Prostate gland (tissue), 2 donors: ENCODE measurements at regions not wholly inside any gene's neighbourhood (a gene's known extent, or its start where the extent isn't known, plus 50 kb on each side); places are given as distances from the start of the nearest gene placed in this dataset.

Experiments used
- DNase-seq: peaks from one replicate; pipeline ENCODE4 v3.0.0-alpha.2; 2019; ENCODE audit warnings: low spot score
- H3K27ac ChIP-seq, 2 donors: fragments of 200-600 bp; sonication (generic); 2 replicates each; pipeline ENCODE4 v1.5.1; 2017 to 2019
- H3K27me3 ChIP-seq: fragments of 200-600 bp; sonication (generic); replicated peaks from 2 replicates; pipeline ENCODE4 v1.5.1; 2019; ENCODE audit not compliant: insufficient read depth
- H3K36me3 ChIP-seq, 2 donors: fragments of 200-600 bp; sonication (generic); 1 replicate in 1 of 2; 2 replicates in 1 of 2; pipeline versions ENCODE4 v1.5.1 to v1.8.1; 2017 to 2019
- H3K4me1 ChIP-seq: fragments of 200-600 bp; sonication (generic); replicated peaks from 2 replicates; pipeline ENCODE4 v1.5.1; 2019
- H3K4me3 ChIP-seq, 2 donors: fragments of 200-600 bp; sonication (generic); 2 replicates each; pipeline ENCODE4 v1.5.1; 2017 to 2019
- H3K9me3 ChIP-seq: fragments of 200-600 bp; sonication (generic); 2 replicates; pipeline ENCODE4 v1.5.1; 2017
- POLR2A ChIP-seq: fragments of 450-650 bp; IDR thresholded peaks from one replicate; pipeline ENCODE4 v1.6.1; 2016; ENCODE audit warnings: antibody characterized with exemption, mild to moderate bottlenecking
- POLR2AphosphoS5 ChIP-seq: sonication (generic); formaldehyde crosslinking; IDR thresholded peaks from one replicate; pipeline ENCODE4 v1.6.1; 2017; ENCODE audit warnings: antibody characterized with exemption
- whole genome bisulfite sequencing: methylation state at CpG from one replicate; pipeline ENCODE4 v1.1.5; 2018; 5-methylcytosine and 5-hydroxymethylcytosine counted together
- intact Hi-C: fragments of 100-400 bp; cut with DNase I; formaldehyde crosslinking; loops from one replicate; pipeline ENCODE4 v1.14.2; 2022
- TF ChIP-seq, protein P1 (sequence below), 4 experiments: fragments of 200-600 bp in 2 of 4; fragments of 450-650 bp in 2 of 4; sonication (generic) in 2 of 4; IDR thresholded peaks; 1 replicate in 3 of 4; 2 replicates in 1 of 4; pipeline ENCODE4 v1.5.1; 2016 to 2019; ENCODE audit warnings: antibody characterized with exemption in 4 of 4, mild to moderate bottlenecking in 2 of 4, moderate library complexity in 2 of 4

DNA sequence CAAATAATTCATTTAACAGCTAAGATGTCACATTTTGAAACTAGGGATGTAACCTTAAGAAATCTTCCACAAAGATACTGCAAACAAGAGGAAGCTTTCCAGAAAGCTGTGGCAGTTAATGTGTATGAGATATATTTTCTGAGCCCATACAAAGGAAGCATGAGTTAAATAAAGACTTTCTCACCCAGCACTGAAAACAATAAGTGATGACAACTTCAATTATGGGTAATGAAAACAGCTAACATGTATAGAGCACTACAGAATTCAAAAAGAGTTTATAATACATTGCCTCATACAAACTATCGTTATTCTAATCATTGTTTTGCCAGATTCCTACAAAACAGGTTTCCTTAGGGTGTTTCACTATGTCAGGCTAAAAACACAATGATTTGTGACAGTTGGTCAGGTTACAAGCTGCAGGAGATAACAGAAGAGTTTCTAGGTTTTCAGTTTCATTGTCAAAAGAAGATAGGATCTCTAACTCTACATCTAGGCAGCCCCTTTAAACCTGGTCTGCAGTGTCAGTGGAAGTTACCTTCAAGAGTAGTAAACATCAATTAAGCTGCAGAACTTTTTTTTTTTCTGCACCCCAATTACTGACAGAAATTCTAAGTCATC is 618.1 kb upstream of the ADGRL3 start:
- H3K4me1 ChIP-seq, result no peaks in the 10 kb centered on the region
- 5% methylated on average over 1 of the region's 1 CpG for WGBS
- intact Hi-C loops, result no loop called here

DNA sequence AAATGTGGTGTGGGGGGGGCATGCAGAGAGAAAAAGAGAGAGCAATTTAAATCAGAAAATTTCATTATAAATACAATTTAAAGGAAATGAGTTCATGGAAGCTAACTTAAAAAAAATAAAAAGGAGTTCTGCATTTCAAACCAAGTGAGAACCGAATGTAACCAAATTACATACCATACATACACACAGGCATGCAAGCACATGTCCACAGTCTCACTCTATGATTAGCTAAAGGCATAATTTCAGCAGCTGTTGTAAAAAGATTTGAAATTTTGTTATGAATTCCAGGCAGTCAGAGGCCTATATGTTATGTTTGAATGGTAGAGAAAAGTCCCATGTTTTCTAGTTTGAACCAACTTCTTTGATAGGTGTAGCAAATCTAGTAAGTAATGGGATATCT is 611.6 kb upstream of the ADGRL3 start:
- Histone ChIP-seq H3K36me3 (no peaks in the 10 kb centered on the region), H3K9me3 (no peaks in the 10 kb centered on the region), H3K27me3 (no peaks in the 10 kb centered on the region), H3K4me1 (no peaks in the 10 kb centered on the region), H3K27ac (no peak overlapping the region), H3K4me3 (no peak overlapping the region)
- 38% methylated on average over 1 of the region's 1 CpG for WGBS
- TF ChIP-seq POLR2AphosphoS5 (no peak), POLR2A (no peak)
- TF ChIP-seq, protein P1, sequence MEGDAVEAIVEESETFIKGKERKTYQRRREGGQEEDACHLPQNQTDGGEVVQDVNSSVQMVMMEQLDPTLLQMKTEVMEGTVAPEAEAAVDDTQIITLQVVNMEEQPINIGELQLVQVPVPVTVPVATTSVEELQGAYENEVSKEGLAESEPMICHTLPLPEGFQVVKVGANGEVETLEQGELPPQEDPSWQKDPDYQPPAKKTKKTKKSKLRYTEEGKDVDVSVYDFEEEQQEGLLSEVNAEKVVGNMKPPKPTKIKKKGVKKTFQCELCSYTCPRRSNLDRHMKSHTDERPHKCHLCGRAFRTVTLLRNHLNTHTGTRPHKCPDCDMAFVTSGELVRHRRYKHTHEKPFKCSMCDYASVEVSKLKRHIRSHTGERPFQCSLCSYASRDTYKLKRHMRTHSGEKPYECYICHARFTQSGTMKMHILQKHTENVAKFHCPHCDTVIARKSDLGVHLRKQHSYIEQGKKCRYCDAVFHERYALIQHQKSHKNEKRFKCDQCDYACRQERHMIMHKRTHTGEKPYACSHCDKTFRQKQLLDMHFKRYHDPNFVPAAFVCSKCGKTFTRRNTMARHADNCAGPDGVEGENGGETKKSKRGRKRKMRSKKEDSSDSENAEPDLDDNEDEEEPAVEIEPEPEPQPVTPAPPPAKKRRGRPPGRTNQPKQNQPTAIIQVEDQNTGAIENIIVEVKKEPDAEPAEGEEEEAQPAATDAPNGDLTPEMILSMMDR (IDR thresholded peaks at IDR 0.05), result no peak
- intact Hi-C loops, result no loop called here
- DNase-seq, result no peak

More for the DNA sequence above, 618.1 kb upstream of the ADGRL3 start:
- no peaks in the 10 kb centered on the region for H3K36me3 ChIP-seq
- H3K9me3 ChIP-seq, result no peaks in the 10 kb centered on the region
- no peak overlapping the region for H3K27ac ChIP-seq
- no peaks in the 10 kb centered on the region for H3K27me3 ChIP-seq
- H3K4me3 ChIP-seq, result no peak overlapping the region
- DNase-seq, result no peak
- TF ChIP-seq POLR2AphosphoS5 (no peak), POLR2A (no peak)
- TF ChIP-seq, protein P1 (IDR thresholded peaks at IDR 0.05), result no peak

GRCh38 chr4:60589425-60589824 is 610.7 kb upstream of the ADGRL3 start:
- Histone ChIP-seq H3K27me3 (no peaks in the 10 kb centered on the region), H3K9me3 (no peaks in the 10 kb centered on the region), H3K4me1 (no peaks in the 10 kb centered on the region), H3K27ac (no peak overlapping the region), H3K4me3 (no peak overlapping the region), H3K36me3 (no peaks in the 10 kb centered on the region)
- TF ChIP-seq POLR2AphosphoS5, result no peak
- TF ChIP-seq, protein P1 (IDR thresholded peaks at IDR 0.05), result no peak
- TF ChIP-seq POLR2A, result no peak
- WGBS, result 91% methylated on average over 5 of the region's 5 CpGs
- intact Hi-C loops, result no loop called here
- no peak for DNase-seq

GRCh38 chr4:60590116-60590515 is 610.0 kb upstream of the ADGRL3 start:
- intact Hi-C loops, result no loop called here
- H3K4me1 ChIP-seq, result no peaks in the 10 kb centered on the region
- no peaks in the 10 kb centered on the region for H3K9me3 ChIP-seq
- TF ChIP-seq, protein P1 (IDR thresholded peaks at IDR 0.05), result no peak
- TF ChIP-seq POLR2AphosphoS5 (no peak), POLR2A (no peak)
- H3K27me3 ChIP-seq, result no peaks in the 10 kb centered on the region
- no peak for DNase-seq
- no peak overlapping the region for H3K4me3 ChIP-seq
- H3K36me3 ChIP-seq, result no peaks in the 10 kb centered on the region
- H3K27ac ChIP-seq, result no peak overlapping the region

DNA sequence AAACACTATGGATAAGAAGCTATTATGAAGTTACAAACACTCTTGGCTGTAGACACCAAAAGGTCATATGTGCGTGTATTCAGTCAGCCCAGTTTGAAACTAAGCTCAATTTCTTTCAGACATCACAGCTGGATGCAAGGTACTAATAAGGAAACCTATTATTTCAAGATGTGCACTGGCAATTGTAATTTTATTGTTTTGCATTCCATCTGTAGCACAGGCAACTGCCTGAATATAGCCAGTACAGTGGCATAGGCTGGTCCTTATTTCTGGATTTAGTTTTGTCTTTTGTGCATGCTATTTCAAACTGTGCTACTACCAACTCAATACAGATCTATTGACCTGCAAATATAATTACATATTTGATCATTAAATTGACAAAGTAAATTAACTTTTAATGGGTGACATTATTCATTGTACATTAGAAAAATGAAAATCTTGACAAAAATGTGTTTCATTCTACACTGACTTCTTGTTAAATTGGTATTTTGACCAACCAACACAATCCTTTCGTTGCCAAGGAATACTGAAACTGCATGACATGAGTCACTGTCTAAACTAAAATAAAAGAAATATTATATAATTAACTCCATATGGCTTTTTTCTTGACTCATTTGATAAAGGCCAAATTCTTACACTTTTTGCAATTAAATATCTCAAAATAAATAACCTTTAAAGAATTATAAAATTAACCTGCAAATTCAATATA is 594.3 kb upstream of the ADGRL3 start:
- 81% methylated on average over 2 of the region's 2 CpGs for WGBS

More for the DNA sequence above, 594.3 kb upstream of the ADGRL3 start:
- H3K4me1 ChIP-seq, result no peaks in the 10 kb centered on the region
- intact Hi-C loops, result no loop called here
- H3K27ac ChIP-seq, result no peak overlapping the region
- no peak overlapping the region for H3K4me3 ChIP-seq
- no peak for DNase-seq
- no peaks in the 10 kb centered on the region for H3K36me3 ChIP-seq
- TF ChIP-seq POLR2A, result no peak
- TF ChIP-seq, protein P1 (IDR thresholded peaks at IDR 0.05), result no peak
- no peak for TF ChIP-seq POLR2AphosphoS5
- no peaks in the 10 kb centered on the region for H3K9me3 ChIP-seq
- no peaks in the 10 kb centered on the region for H3K27me3 ChIP-seq
